ENCODE measurements at regions not wholly inside any gene's neighbourhood (a gene's known extent, or its start where the extent isn't known, plus 50 kb on each side); places are given as distances from the start of the nearest gene placed in this dataset.
A peak's percentile ranks its signal among the peaks of the same experiment; 100 is the strongest.

DNA sequence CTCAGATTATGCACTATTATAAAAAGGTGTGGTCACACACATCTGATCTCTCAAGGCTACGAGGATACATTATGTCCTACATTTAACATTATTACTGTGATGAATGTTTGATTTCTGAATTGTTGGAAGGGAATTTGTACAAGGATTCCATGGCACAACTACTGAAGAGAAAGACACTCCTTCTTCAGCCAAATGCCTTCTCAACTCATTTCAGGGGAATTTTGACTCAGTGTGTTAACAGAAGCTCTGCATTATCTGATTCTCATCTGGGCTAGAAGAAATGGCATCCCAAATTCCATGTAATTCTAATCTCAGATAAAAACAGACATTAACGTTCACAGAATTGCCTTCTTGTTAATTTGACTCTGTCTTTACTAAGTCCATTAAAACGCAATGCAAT, 477.7 kb downstream of the PDGFC start:
- no peak for DNase-seq

GRCh38 chr4:156487107-156487506, 484.5 kb downstream of the PDGFC start:
- no peak for DNase-seq

GRCh38 chr4:156481845-156482244, 489.8 kb downstream of the PDGFC start:
- no peak for DNase-seq

- DNase-seq = no peak
Observed at GRCh38 chr4:156477636-156478035, 494.0 kb downstream of the PDGFC start.

DNA sequence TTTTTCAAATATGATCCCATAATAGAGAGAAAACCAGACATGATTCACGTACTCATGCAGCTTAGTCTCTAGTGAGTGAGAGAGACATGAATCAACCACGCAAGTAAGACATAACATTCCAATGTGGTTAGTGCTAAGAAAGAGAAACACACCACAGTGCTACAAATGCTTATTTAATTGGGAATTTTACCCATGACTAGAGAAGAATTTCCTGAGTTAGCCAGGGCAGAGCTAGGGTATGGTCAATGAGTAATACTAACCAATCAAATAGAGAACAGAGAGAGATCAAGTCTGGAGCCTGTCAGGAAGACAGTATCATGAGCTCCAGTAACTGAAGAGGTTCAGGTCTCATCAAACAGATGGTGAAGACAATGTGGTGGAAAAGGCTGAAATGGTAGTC, 495.2 kb downstream of the PDGFC start:
- no peak for DNase-seq

DNA sequence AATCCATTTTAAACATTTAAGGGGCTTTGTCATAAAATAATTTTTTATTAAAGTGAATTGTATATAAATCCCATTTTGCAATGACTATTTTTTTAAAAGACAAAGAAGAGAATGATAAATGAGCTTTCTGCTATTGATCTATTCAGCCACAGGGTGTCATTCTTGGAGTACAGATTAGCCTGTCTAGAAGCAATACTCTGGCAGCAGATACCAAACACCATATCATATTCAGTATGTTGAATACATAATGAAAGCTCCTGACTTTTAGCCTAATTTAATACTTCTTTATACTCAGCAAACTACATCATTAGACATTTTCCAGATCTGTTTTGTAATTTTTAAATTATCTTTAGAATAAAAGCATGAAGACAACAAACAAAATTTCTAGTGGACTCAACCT, 496.3 kb downstream of the PDGFC start:
- peak; percentile 73 for DNase-seq

DNA sequence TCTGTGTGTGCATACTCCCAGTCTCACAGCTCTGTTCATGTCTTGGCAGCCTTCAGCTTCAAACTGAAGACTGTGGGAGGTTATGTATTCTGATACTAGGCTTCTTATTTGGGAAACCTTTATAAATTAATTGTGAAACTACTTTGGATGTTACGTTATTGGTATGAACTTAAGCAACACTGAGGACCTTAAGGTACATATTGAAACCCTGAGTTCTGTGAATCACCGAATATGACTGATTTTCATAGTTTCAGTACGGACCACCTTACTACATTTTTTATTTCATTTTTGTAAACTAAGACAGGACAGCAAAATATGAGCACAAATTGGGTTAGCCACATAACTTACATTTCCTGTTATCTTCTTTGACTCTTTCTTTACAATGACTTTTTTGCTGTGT, 498.4 kb downstream of the PDGFC start:
- no peak for DNase-seq

- no peak for DNase-seq
Observed at GRCh38 chr4:156472624-156473023, 499.0 kb downstream of the PDGFC start.

DNA sequence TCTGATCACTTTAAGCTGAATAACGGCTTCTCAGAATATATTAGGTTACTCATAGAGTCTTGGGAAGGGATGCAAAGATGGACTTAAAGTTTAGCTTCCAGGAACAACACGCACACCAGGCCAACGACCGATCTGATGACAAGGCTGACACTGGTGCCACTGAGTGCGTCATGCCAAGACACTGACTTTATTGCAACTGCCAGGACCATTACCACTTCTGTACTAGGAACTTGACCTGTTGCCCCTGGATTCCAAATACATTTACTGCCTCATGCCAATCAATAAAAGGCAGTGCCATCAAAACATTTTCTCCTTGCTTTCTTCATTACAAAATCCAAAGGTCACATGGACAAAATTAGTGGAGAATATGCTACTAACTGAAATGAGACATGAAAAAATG, 505.9 kb upstream of the CTSO start:
- DNase-seq = no peak

DNA sequence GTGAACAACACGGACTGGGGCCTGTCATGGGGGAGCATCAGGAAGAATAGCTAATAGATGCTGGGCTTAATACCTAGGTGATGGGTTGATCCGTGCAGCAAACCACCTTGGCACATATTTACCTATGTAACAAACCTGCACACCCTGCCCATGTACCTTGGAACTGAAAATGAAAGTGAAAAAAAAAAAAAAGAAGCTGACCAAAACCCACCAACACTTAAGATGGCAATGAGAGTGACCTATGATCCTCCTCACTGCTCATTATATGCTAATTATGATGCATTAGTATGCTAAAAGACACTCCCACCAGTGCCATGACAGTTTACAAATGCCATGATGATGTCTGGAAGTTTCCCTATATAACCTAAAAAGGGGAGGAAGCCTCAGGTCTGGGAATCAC, 503.2 kb upstream of the CTSO start:
- DNase-seq = no peak

DNA sequence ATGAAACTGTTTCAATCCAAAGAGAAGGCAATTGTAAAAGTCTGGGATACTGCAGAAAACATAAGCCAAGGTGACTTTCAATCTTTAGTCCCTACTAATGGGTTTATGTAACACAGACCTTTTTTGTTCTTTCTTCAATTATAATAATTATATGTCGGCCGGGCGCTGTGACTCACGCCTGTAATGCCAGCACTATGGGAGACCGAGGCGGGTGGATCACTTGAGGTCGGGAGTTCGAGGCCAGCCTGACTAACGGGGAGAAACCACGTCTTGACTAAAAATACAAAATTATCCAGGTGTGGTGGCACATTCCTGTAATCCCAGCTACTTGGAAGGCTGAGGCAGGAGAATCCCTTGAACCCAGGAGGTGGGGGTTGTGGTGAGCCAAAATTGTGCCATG, 489.8 kb upstream of the CTSO start:
- DNase-seq = no peak

GRCh38 chr4:156442912-156443311, 489.2 kb upstream of the CTSO start:
- no peak for DNase-seq

- DNase-seq = no peak
Observed at GRCh38 chr4:156439576-156440200, 486.0 kb upstream of the CTSO start.

DNA sequence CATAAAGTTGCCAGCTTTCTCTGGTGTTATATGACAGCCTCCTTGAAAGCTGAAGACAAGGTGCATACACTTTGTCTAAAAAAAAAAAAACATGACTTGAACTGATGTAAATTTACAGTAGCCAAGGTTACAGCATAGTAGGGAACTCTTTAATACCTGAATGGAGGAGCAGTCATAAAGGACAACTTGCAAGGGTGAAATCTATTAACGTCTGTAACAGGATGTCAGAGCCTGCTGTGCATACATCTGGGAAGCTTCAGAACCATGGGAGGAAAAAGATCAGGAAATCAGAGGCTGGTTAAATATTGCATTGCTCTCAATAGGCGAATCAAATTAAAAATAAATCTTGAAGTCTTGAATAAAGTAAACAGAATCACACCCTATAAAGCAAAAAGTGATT, 484.0 kb upstream of the CTSO start:
- DNase-seq = no peak

GRCh38 chr4:156422576-156422975, 468.9 kb upstream of the CTSO start:
- DNase-seq = no peak

DNA sequence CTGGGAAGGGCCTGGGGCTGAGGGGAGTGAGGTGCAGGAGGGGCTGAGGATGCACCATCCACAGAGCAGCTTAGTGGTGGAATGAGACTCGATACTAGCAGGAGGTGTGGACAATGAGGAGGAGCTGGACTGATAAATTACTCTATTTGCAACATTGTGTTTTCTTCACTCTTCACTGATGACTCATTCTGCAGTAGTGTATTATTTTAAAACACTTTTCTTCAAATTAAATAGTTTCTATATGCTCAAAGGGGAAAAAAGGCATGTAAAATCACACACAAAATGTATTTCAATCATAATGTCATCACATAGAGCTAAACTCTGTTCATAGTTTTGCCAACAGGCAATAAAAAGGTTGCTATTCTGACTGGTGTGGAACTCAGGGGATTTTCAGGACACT, 467.0 kb upstream of the CTSO start:
- DNase-seq = no peak

- no peak for DNase-seq
Observed at GRCh38 chr4:156419080-156419685, 465.5 kb upstream of the CTSO start.

GRCh38 chr4:156414406-156414805, 460.7 kb upstream of the CTSO start:
- DNase-seq = no peak

GRCh38 chr4:156413239-156414135, 459.8 kb upstream of the CTSO start:
- DNase-seq = no peak

- DNase-seq = no peak
Observed at GRCh38 chr4:156411531-156411930, 457.9 kb upstream of the CTSO start.

- DNase-seq = no peak
Observed at GRCh38 chr4:156408749-156409148, 455.1 kb upstream of the CTSO start.

DNA sequence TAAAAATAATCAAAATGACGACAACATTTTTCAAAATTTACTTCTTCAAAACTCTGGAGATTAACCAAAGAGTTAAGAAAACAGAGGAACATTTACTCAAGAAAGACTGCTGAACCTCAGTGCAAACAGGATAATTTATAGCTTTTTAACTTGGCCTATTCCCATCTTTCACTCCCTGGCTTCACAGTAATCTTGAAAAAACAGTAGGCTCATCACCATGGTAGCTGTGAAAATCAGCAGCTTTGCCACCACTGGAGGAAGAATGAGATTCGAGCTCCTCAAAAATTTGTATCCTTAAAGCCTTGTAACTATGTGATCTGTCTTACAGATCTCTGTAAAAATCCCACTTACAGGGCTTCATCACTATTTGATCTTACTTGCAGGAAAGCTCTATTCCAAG, 447.7 kb upstream of the CTSO start:
- no peak for DNase-seq

DNA sequence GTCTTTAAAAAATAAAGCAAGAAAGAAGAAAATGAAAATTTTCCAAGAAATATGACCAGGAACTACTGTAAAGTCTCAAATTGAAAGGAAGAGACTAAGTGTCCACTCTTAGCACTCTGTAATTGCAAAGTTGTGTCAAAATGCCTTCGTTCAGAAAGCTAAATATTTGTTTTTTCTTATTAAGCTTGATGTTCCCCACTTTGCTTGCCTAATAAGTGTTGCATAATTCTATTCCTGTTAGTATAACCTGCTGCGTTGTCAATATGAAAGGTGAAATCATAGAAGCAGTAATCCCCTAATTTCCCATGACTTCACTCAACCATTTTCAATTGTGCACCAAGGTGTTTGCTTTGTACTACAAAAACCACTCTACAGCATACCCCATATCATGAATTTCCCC, 442.9 kb upstream of the CTSO start:
- no peak for DNase-seq

DNA sequence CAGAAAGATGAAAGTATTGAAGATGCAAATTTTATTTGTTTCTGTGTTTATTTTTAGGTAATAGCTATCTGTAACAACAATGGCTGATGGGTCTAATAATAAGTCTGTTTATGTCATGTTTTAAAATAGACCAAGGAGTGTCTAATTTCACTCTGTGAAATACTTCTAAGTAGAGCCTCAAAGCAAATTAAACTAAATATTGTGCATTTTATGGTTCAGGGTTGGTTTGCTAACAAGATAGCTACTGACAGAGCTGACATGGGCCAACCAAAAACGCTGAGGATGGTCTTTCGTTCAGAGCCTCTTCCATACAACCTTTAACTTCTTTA, 437.6 kb upstream of the CTSO start:
- DNase-seq = no peak
